ENCODE measurements at regions not wholly inside any gene's neighbourhood (a gene's known extent, or its start where the extent isn't known, plus 50 kb on each side); places are given as distances from the start of the nearest gene placed in this dataset.

DNA sequence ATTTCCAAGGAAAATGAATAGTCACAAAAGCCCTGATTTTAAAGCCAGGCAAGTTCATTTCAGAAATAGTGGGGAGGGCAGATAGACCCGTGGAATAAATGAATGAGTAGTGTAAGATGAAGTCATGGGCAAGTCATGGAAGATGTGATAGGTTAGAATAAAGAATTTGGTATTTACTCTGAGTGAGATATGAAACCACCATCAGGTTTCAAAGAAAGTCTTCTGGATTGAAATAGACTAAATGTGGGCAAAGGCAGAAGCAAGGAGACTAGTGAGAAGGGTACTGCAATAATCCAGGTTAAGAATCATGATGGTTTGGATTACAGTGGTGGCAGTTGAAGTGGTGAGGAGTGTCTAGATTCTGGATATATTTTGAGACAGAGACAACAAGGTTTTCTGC, 218.5 kb upstream of the AFF2 start:
- Histone ChIP-seq H3K9me3 (ENCODE audit: low read length) (no peaks in the 10 kb centered on the region), H3K4me2 (ENCODE audit: low read length) (no peak overlapping the region), H3K9me2 (ENCODE audit: insufficient read depth, low read length) (no peaks in the 10 kb centered on the region), H4K20me1 (ENCODE audit: insufficient read depth) (no peaks in the 10 kb centered on the region), H3K79me2 (replicated peaks; ENCODE audit: insufficient read depth, low read length) (no peaks in the 10 kb centered on the region), H2AFZ (ENCODE audit: low read depth, low read length) (no peak overlapping the region), H3F3A (ENCODE audit: insufficient read depth, low read length, poor library complexity, severe bottlenecking) (no peaks in the 10 kb centered on the region), H3K36me3 (ENCODE audit: insufficient read depth, low read length) (no peaks in the 10 kb centered on the region), H3K4me3 (ENCODE audit: low read length) (no peak overlapping the region), H3K27ac (ENCODE audit: low read length) (no peak overlapping the region), H3K27me3 (ENCODE audit: insufficient read depth, low read depth, low read length) (no peaks in the 10 kb centered on the region), H3K9ac (ENCODE audit: low read length) (no peak overlapping the region)
- TF ChIP-seq RAD21 (conservative IDR thresholded peaks at IDR 0.05) (no peak), POLR2AphosphoS5 (IDR thresholded peaks at IDR 0.05) (no peak), TAF1 (IDR thresholded peaks at IDR 0.05; ENCODE audit: low read depth) (no peak), EP300 (conservative IDR thresholded peaks at IDR 0.05; ENCODE audit: poor library complexity, severe bottlenecking) (no peak), REST (IDR thresholded peaks at IDR 0.05; ENCODE audit: borderline replicate concordance) (no peak), EZH2 (IDR thresholded peaks at IDR 0.05; ENCODE audit: borderline replicate concordance, insufficient read depth, low read length, poor library complexity, severe bottlenecking) (no peak), CTCF (IDR thresholded peaks at IDR 0.05; ENCODE audit: poor library complexity, severe bottlenecking) (no peak), SMC3 (conservative IDR thresholded peaks at IDR 0.05; ENCODE audit: poor library complexity) (no peak), MXI1 (conservative IDR thresholded peaks at IDR 0.05; ENCODE audit: poor library complexity, severe bottlenecking) (no peak)

DNA sequence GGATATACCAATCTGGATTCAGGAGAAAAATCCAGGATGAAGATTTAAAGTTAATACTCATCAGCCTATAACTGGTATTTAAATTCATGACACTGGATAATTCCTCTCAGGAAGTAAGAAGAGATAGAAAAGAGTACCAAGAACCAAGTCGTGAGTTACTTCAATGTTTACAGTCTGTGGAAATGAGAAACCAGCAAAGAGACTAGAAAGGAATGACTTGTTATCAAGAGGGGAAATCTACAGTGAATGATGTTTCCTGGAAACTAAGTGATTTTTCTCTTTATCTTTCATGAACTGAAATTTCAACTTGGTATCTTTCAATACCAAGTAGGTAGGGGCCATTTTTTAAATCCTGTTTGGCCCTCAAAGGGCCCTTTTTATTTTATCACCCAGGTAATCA, 217.9 kb upstream of the AFF2 start:
- Histone ChIP-seq H3F3A (ENCODE audit: insufficient read depth, low read length, poor library complexity, severe bottlenecking) (no peaks in the 10 kb centered on the region), H3K9ac (ENCODE audit: low read length) (no peak overlapping the region), H3K36me3 (ENCODE audit: insufficient read depth, low read length) (no peaks in the 10 kb centered on the region), H4K20me1 (ENCODE audit: insufficient read depth) (no peaks in the 10 kb centered on the region), H3K4me3 (ENCODE audit: low read length) (no peak overlapping the region), H3K4me2 (ENCODE audit: low read length) (no peak overlapping the region), H3K27me3 (ENCODE audit: insufficient read depth, low read depth, low read length) (no peaks in the 10 kb centered on the region), H3K27ac (ENCODE audit: low read length) (no peak overlapping the region), H3K9me3 (ENCODE audit: low read length) (no peaks in the 10 kb centered on the region), H2AFZ (ENCODE audit: low read depth, low read length) (no peak overlapping the region), H3K79me2 (replicated peaks; ENCODE audit: insufficient read depth, low read length) (no peaks in the 10 kb centered on the region), H3K9me2 (ENCODE audit: insufficient read depth, low read length) (no peaks in the 10 kb centered on the region)
- TF ChIP-seq TAF1 (IDR thresholded peaks at IDR 0.05; ENCODE audit: low read depth) (no peak), SMC3 (conservative IDR thresholded peaks at IDR 0.05; ENCODE audit: poor library complexity) (no peak), EZH2 (IDR thresholded peaks at IDR 0.05; ENCODE audit: borderline replicate concordance, insufficient read depth, low read length, poor library complexity, severe bottlenecking) (no peak), RAD21 (conservative IDR thresholded peaks at IDR 0.05) (no peak), REST (IDR thresholded peaks at IDR 0.05; ENCODE audit: borderline replicate concordance) (no peak), EP300 (conservative IDR thresholded peaks at IDR 0.05; ENCODE audit: poor library complexity, severe bottlenecking) (no peak), CTCF (IDR thresholded peaks at IDR 0.05; ENCODE audit: poor library complexity, severe bottlenecking) (no peak), POLR2AphosphoS5 (IDR thresholded peaks at IDR 0.05) (no peak), MXI1 (conservative IDR thresholded peaks at IDR 0.05; ENCODE audit: poor library complexity, severe bottlenecking) (no peak)

Measured in neural cell (in vitro differentiated cells).